HG03469 (cell line): ENCODE measurements at regions not wholly inside any gene's neighbourhood (a gene's known extent, or its start where the extent isn't known, plus 50 kb on each side); places are given as distances from the start of the nearest gene placed in this dataset.

Experiments
- ATAC-seq: cut with Tn5 transposase; IDR thresholded peaks from one replicate; pipeline ENCODE4 v1.9.1; 2021; ENCODE audit warnings: mild to moderate bottlenecking, moderate library complexity, moderate number of reproducible peaks; ENCODE audit not compliant: unreplicated experiment

- no peak for ATAC-seq
These were observed 138.0 kb upstream of the SMAD3 start for GRCh38 chr15:66927201-66928077.

- ATAC-seq: no peak
These were observed 137.3 kb upstream of the SMAD3 start for GRCh38 chr15:66928101-66928500.

GRCh38 chr15:66928784-66929183, 136.6 kb upstream of the SMAD3 start:
- no peak for ATAC-seq

GRCh38 chr15:66929843-66930402, 135.5 kb upstream of the SMAD3 start:
- no peak for ATAC-seq

- ATAC-seq: no peak
These were observed 133.4 kb upstream of the SMAD3 start for GRCh38 chr15:66931768-66932633.

- no peak for ATAC-seq
These were observed 132.8 kb upstream of the SMAD3 start for GRCh38 chr15:66932634-66933024.

- ATAC-seq: no peak
These were observed 131.2 kb upstream of the SMAD3 start for GRCh38 chr15:66933932-66934867.

GRCh38 chr15:66934868-66935520, 130.4 kb upstream of the SMAD3 start:
- ATAC-seq: no peak

- no peak for ATAC-seq
These were observed 129.7 kb upstream of the SMAD3 start for GRCh38 chr15:66935688-66936087.

GRCh38 chr15:66936109-66936860, 129.1 kb upstream of the SMAD3 start:
- ATAC-seq: no peak

- ATAC-seq: no peak
These were observed 128.4 kb upstream of the SMAD3 start for GRCh38 chr15:66936861-66937582.

- no peak for ATAC-seq
These were observed 127.8 kb upstream of the SMAD3 start for GRCh38 chr15:66937588-66937987.

- no peak for ATAC-seq
These were observed 127.1 kb upstream of the SMAD3 start for GRCh38 chr15:66938114-66938830.

- no peak for ATAC-seq
These were observed 126.4 kb upstream of the SMAD3 start for GRCh38 chr15:66939016-66939415.

GRCh38 chr15:66939451-66940023, 125.9 kb upstream of the SMAD3 start:
- ATAC-seq: no peak

- ATAC-seq: no peak
These were observed 125.0 kb upstream of the SMAD3 start for GRCh38 chr15:66940368-66940767.

GRCh38 chr15:66941108-66941711, 124.2 kb upstream of the SMAD3 start:
- ATAC-seq: no peak
